HEK293 (cell line): ENCODE measurements at regions not wholly inside any gene's neighbourhood (a gene's known extent, or its start where the extent isn't known, plus 50 kb on each side); places are given as distances from the start of the nearest gene placed in this dataset.

ENCODE experiments used
- CTCF ChIA-PET: fragments of 350-600 bp; formaldehyde crosslinking; extraction: SDS; loops from one replicate; lab custom pipeline; 2021; ENCODE audit warnings: antibody characterized with exemption; lab: Yijun Ruan, JAX
- POLR2A ChIA-PET: fragments of 300-600 bp; formaldehyde crosslinking; extraction: SDS; loops from one replicate; lab custom pipeline; 2020; ENCODE audit warnings: antibody characterized with exemption, inconsistent platforms; lab: Yijun Ruan, JAX
- H3K27ac ChIP-seq: fragments of 200-500 bp; sonication (Bioruptor generic); 2 replicates; pipeline ENCODE4 v1.5.1; 2014; ENCODE audit warnings: low read depth, low read length, control low read depth, inconsistent platforms; ENCODE audit errors: extremely low read depth
- H3K36me3 ChIP-seq, 2 experiments: fragments of 200-500 bp in 1 of 2; sonication (Bioruptor generic) in 1 of 2; 1 replicate in 1 of 2; 2 replicates in 1 of 2; pipeline ENCODE4 v1.5.1; 2014 to 2017; ENCODE audit warnings: inconsistent platforms in 2 of 2, low read length in 2 of 2; ENCODE audit not compliant: control insufficient read depth in 2 of 2, insufficient read depth in 1 of 2
- H3K4me1 ChIP-seq: fragments of 200-500 bp; sonication (Bioruptor generic); 2 replicates; pipeline ENCODE4 v1.5.1; 2014; ENCODE audit warnings: mild to moderate bottlenecking, low read length, inconsistent platforms; ENCODE audit not compliant: control insufficient read depth, insufficient read depth
- H3K4me3 ChIP-seq: 2 replicates; pipeline ENCODE4 v1.5.1; 2011; ENCODE audit warnings: low read depth, mild to moderate bottlenecking, control low read depth, low read length, moderate library complexity
- H3K9me3 ChIP-seq: fragments of 200-500 bp; sonication (Bioruptor generic); 2 replicates; pipeline ENCODE4 v1.5.1; 2014; ENCODE audit warnings: low read depth, low read length, inconsistent platforms; ENCODE audit not compliant: control insufficient read depth, insufficient read depth
- BCL11A ChIP-seq: fragments of 450-650 bp; formaldehyde crosslinking; IDR thresholded peaks from 2 replicates; pipeline ENCODE4 v1.5.1; 2016; ENCODE audit warnings: low read depth, missing biosample characterization, missing genetic modification characterization
- KLF1 ChIP-seq: fragments of 450-650 bp; formaldehyde crosslinking; IDR thresholded peaks from 2 replicates; pipeline ENCODE4 v1.5.1; 2016; ENCODE audit warnings: missing biosample characterization, missing genetic modification characterization
- MEIS1 ChIP-seq: sonication (generic); formaldehyde crosslinking; IDR thresholded peaks from 2 replicates; pipeline ENCODE4 v1.8.1; 2022; ENCODE audit warnings: missing genetic modification reagents, mild to moderate bottlenecking, borderline replicate concordance
- MYNN ChIP-seq: fragments of 450-650 bp; formaldehyde crosslinking; IDR thresholded peaks from 2 replicates; pipeline ENCODE4 v1.5.1; 2016; ENCODE audit warnings: missing biosample characterization, missing genetic modification characterization, borderline replicate concordance
- PATZ1 ChIP-seq: fragments of 450-650 bp; formaldehyde crosslinking; IDR thresholded peaks from 2 replicates; pipeline ENCODE4 v1.5.1; 2016; ENCODE audit warnings: missing biosample characterization, missing genetic modification characterization
- ZBTB21 ChIP-seq: fragments of 450-650 bp; formaldehyde crosslinking; IDR thresholded peaks from 2 replicates; pipeline ENCODE4 v1.5.1; 2017; ENCODE audit warnings: missing biosample characterization, missing genetic modification characterization
- ZBTB7A ChIP-seq: fragments of 450-650 bp; formaldehyde crosslinking; IDR thresholded peaks from 2 replicates; pipeline ENCODE4 v1.5.1; 2016; ENCODE audit warnings: low read depth, missing biosample characterization, missing genetic modification characterization
- ZNF10 ChIP-seq: fragments of 450-650 bp; formaldehyde crosslinking; IDR thresholded peaks from 2 replicates; pipeline ENCODE4 v1.5.1; 2017; ENCODE audit warnings: missing biosample characterization, missing genetic modification characterization
- ZNF112 ChIP-seq: fragments of 450-650 bp; formaldehyde crosslinking; IDR thresholded peaks from 2 replicates; pipeline ENCODE4 v1.5.0; 2017; ENCODE audit warnings: missing biosample characterization, missing genetic modification characterization
- ZNF146 ChIP-seq: fragments of 450-650 bp; formaldehyde crosslinking; IDR thresholded peaks from 2 replicates; pipeline ENCODE4 v1.5.1; 2016; ENCODE audit warnings: missing biosample characterization, missing genetic modification characterization
- ZNF223 ChIP-seq: fragments of 450-650 bp; formaldehyde crosslinking; IDR thresholded peaks from 2 replicates; pipeline ENCODE4 v1.5.1; 2016; ENCODE audit warnings: missing biosample characterization, missing genetic modification characterization
- ZNF26 ChIP-seq: fragments of 450-650 bp; formaldehyde crosslinking; IDR thresholded peaks from 2 replicates; pipeline ENCODE4 v1.5.1; 2016; ENCODE audit warnings: missing biosample characterization, missing genetic modification characterization
- ZNF292 ChIP-seq: fragments of 450-650 bp; formaldehyde crosslinking; IDR thresholded peaks from 2 replicates; pipeline ENCODE4 v1.5.1; 2016; ENCODE audit warnings: low read depth, missing biosample characterization, missing genetic modification characterization, borderline replicate concordance
- ZNF335 ChIP-seq: fragments of 450-650 bp; formaldehyde crosslinking; conservative IDR thresholded peaks from 2 replicates; pipeline ENCODE4 v1.5.1; 2016; ENCODE audit warnings: missing biosample characterization, missing genetic modification characterization
- ZNF354C ChIP-seq: fragments of 450-650 bp; formaldehyde crosslinking; IDR thresholded peaks from 2 replicates; pipeline ENCODE4 v1.5.1; 2016; ENCODE audit warnings: missing biosample characterization, missing genetic modification characterization, low read depth, borderline replicate concordance
- ZNF416 ChIP-seq: fragments of 450-650 bp; formaldehyde crosslinking; IDR thresholded peaks from 2 replicates; pipeline ENCODE4 v1.5.1; 2016; ENCODE audit warnings: missing biosample characterization, missing genetic modification characterization
- ZNF433 ChIP-seq: fragments of 450-650 bp; formaldehyde crosslinking; IDR thresholded peaks from 2 replicates; pipeline ENCODE4 v1.5.1; 2016; ENCODE audit warnings: missing biosample characterization, missing genetic modification characterization, low read depth
- ZNF549 ChIP-seq: fragments of 450-650 bp; IDR thresholded peaks from 2 replicates; pipeline ENCODE4 v1.5.1; 2018; ENCODE audit warnings: missing biosample characterization, missing genetic modification characterization, mild to moderate bottlenecking, inconsistent platforms, moderate library complexity
- ZNF654 ChIP-seq: fragments of 450-650 bp; formaldehyde crosslinking; IDR thresholded peaks from 2 replicates; pipeline ENCODE4 v1.5.1; 2016; ENCODE audit warnings: low read depth, missing biosample characterization, missing genetic modification characterization
- ZNF670 ChIP-seq: fragments of 450-650 bp; formaldehyde crosslinking; IDR thresholded peaks from 2 replicates; pipeline ENCODE4 v1.5.1; 2016; ENCODE audit warnings: missing biosample characterization, missing genetic modification characterization, low read depth
- ZSCAN23 ChIP-seq: fragments of 450-650 bp; formaldehyde crosslinking; IDR thresholded peaks from 2 replicates; pipeline ENCODE4 v1.5.1; 2016; ENCODE audit warnings: missing biosample characterization, missing genetic modification characterization
- TF ChIP-seq, protein P1 (sequence below): fragments of 450-650 bp; formaldehyde crosslinking; IDR thresholded peaks from 2 replicates; pipeline ENCODE4 v1.5.0; 2017; ENCODE audit warnings: missing biosample characterization, missing genetic modification characterization, borderline replicate concordance
- TF ChIP-seq, protein P2 (sequence below): sonication (generic); formaldehyde crosslinking; IDR thresholded peaks from 2 replicates; pipeline ENCODE4 v1.8.1; 2022; ENCODE audit warnings: mild to moderate bottlenecking, moderate library complexity, missing genetic modification reagents
- TF ChIP-seq, protein P3 (sequence below): fragments of 450-650 bp; formaldehyde crosslinking; IDR thresholded peaks from 2 replicates; pipeline ENCODE4 v1.5.1; 2016; ENCODE audit warnings: missing biosample characterization, missing genetic modification characterization
- TF ChIP-seq, protein P4 (sequence below): fragments of 450-650 bp; formaldehyde crosslinking; IDR thresholded peaks from 2 replicates; pipeline ENCODE4 v1.5.1; 2016; ENCODE audit warnings: missing biosample characterization, missing genetic modification characterization, low read depth

GRCh38 chr6:132213732-132214131 is 187.5 kb downstream of the MOXD1 start:
- no peaks in the 10 kb centered on the region for H3K9me3 ChIP-seq
- H3K4me3 ChIP-seq: no peak overlapping the region
- no peaks in the 10 kb centered on the region for H3K4me1 ChIP-seq
- no peaks in the 10 kb centered on the region for H3K36me3 ChIP-seq
- ChIA-PET CTCF (interaction anchor here (2.2 kb wide), 1 partner anchor 289 kb away, joined by 12 read pairs; no protein-coding TSS in a partner anchor), POLR2A (interaction anchor here (1.2 kb wide), 1 partner anchor 262 kb away, joined by 3 read pairs; the partner anchor contains the start of gene CCN2)
- H3K27ac ChIP-seq: no peak overlapping the region
- TF ChIP-seq MEIS1 (CRISPR knock-in tag): no peak
- no peak for TF ChIP-seq ZNF112 (tag by site-specific recombination)
- no peak for TF ChIP-seq BCL11A (tag by site-specific recombination)
- TF ChIP-seq ZNF670 (tag by site-specific recombination): no peak
- TF ChIP-seq, protein P1, sequence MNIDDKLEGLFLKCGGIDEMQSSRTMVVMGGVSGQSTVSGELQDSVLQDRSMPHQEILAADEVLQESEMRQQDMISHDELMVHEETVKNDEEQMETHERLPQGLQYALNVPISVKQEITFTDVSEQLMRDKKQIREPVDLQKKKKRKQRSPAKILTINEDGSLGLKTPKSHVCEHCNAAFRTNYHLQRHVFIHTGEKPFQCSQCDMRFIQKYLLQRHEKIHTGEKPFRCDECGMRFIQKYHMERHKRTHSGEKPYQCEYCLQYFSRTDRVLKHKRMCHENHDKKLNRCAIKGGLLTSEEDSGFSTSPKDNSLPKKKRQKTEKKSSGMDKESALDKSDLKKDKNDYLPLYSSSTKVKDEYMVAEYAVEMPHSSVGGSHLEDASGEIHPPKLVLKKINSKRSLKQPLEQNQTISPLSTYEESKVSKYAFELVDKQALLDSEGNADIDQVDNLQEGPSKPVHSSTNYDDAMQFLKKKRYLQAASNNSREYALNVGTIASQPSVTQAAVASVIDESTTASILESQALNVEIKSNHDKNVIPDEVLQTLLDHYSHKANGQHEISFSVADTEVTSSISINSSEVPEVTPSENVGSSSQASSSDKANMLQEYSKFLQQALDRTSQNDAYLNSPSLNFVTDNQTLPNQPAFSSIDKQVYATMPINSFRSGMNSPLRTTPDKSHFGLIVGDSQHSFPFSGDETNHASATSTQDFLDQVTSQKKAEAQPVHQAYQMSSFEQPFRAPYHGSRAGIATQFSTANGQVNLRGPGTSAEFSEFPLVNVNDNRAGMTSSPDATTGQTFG (tag by site-specific recombination): no peak
- no peak for TF ChIP-seq PATZ1
- no peak for TF ChIP-seq ZNF433
- TF ChIP-seq ZSCAN23: no peak
- no peak for TF ChIP-seq ZNF146 (tag by site-specific recombination)
- TF ChIP-seq MYNN (tag by site-specific recombination): no peak
- no peak for TF ChIP-seq ZNF354C (tag by site-specific recombination)
- no peak for TF ChIP-seq ZNF549
- no peak for TF ChIP-seq ZNF416
- TF ChIP-seq KLF1 (tag by site-specific recombination): no peak
- TF ChIP-seq ZNF223 (tag by site-specific recombination): no peak

GRCh38 chr6:132213191-132213590 is 188.1 kb downstream of the MOXD1 start:
- Histone ChIP-seq H3K27ac (no peak overlapping the region), H3K9me3 (no peaks in the 10 kb centered on the region), H3K36me3 (no peaks in the 10 kb centered on the region), H3K4me1 (no peaks in the 10 kb centered on the region), H3K4me3 (no peak overlapping the region)
- ChIA-PET POLR2A (interaction anchor here (1.2 kb wide), 1 partner anchor 262 kb away, joined by 3 read pairs; the partner anchor contains the start of gene CCN2), CTCF (interaction anchor here (0.7 to 2.2 kb wide), 3 partner anchors 51 to 288 kb away, joined by 4 to 12 read pairs (median 5); no protein-coding TSS in a partner anchor)
- TF ChIP-seq, protein P2, sequence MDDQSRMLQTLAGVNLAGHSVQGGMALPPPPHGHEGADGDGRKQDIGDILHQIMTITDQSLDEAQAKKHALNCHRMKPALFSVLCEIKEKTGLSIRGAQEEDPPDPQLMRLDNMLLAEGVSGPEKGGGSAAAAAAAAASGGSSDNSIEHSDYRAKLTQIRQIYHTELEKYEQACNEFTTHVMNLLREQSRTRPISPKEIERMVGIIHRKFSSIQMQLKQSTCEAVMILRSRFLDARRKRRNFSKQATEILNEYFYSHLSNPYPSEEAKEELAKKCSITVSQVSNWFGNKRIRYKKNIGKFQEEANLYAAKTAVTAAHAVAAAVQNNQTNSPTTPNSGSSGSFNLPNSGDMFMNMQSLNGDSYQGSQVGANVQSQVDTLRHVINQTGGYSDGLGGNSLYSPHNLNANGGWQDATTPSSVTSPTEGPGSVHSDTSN: no peak
- TF ChIP-seq, protein P3, sequence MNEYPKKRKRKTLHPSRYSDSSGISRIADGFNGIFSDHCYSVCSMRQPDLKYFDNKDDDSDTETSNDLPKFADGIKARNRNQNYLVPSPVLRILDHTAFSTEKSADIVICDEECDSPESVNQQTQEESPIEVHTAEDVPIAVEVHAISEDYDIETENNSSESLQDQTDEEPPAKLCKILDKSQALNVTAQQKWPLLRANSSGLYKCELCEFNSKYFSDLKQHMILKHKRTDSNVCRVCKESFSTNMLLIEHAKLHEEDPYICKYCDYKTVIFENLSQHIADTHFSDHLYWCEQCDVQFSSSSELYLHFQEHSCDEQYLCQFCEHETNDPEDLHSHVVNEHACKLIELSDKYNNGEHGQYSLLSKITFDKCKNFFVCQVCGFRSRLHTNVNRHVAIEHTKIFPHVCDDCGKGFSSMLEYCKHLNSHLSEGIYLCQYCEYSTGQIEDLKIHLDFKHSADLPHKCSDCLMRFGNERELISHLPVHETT (tag by site-specific recombination): no peak
- TF ChIP-seq ZNF10 (tag by site-specific recombination) (no peak), ZNF26 (tag by site-specific recombination) (no peak), ZNF654 (no peak), ZNF292 (tag by site-specific recombination) (no peak), ZNF335 (tag by site-specific recombination) (no peak), ZBTB21 (tag by site-specific recombination) (no peak), ZBTB7A (tag by site-specific recombination) (no peak)
- TF ChIP-seq, protein P4, sequence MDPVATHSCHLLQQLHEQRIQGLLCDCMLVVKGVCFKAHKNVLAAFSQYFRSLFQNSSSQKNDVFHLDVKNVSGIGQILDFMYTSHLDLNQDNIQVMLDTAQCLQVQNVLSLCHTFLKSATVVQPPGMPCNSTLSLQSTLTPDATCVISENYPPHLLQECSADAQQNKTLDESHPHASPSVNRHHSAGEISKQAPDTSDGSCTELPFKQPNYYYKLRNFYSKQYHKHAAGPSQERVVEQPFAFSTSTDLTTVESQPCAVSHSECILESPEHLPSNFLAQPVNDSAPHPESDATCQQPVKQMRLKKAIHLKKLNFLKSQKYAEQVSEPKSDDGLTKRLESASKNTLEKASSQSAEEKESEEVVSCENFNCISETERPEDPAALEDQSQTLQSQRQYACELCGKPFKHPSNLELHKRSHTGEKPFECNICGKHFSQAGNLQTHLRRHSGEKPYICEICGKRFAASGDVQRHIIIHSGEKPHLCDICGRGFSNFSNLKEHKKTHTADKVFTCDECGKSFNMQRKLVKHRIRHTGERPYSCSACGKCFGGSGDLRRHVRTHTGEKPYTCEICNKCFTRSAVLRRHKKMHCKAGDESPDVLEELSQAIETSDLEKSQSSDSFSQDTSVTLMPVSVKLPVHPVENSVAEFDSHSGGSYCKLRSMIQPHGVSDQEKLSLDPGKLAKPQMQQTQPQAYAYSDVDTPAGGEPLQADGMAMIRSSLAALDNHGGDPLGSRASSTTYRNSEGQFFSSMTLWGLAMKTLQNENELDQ (tag by site-specific recombination): no peak
